GM21528 (cell line): ENCODE measurements at regions not wholly inside any gene's neighbourhood (a gene's known extent, or its start where the extent isn't known, plus 50 kb on each side); places are given as distances from the start of the nearest gene placed in this dataset.
"Not testable (repeated sequence)": the region's sequence is repeated elsewhere in the genome, so short reads cannot be mapped to it uniquely, and the experiment has no call there.

Experiments used
- ATAC-seq: cut with Tn5 transposase; IDR thresholded peaks from one replicate; pipeline ENCODE4 v1.9.1; 2021; ENCODE audit warnings: mild to moderate bottlenecking, moderate library complexity; ENCODE audit not compliant: unreplicated experiment, low FRiP score

DNA sequence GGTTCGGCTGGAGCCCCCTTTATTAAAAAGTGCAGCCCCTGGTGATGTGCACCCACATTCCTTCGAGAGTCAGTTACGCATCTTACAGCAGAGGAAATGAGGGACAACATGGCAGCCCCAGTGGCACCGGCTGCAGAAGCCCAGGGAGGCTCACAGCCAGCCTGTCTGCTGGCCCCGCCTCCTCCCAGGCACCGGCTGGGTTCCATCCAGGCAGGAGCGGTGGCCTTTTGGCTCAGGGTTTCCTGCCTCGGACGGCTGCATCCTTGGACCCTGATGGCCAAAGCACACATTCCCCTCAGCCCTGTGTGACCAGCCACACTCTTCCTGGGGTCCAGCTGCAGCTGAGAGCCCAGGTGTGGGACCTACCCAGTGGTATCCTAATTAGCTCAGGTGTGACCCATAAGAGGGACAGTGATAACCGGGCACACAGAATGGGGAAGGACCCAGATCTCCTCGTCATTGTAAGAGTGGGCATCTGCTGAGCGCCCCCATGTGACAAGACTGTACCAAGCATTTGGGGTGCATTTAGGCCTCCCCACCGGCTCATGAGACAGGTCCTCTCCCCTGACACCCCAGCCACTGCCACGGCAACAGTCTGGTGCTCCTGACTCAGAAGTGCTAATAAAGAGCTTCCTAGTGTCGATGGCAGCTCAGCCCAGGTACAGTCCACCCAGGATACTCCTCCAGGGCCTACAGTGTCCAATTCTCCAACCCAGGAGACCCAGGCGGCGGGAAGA lies 63.3 kb upstream of the CHST15 start:
- no peak for ATAC-seq

DNA sequence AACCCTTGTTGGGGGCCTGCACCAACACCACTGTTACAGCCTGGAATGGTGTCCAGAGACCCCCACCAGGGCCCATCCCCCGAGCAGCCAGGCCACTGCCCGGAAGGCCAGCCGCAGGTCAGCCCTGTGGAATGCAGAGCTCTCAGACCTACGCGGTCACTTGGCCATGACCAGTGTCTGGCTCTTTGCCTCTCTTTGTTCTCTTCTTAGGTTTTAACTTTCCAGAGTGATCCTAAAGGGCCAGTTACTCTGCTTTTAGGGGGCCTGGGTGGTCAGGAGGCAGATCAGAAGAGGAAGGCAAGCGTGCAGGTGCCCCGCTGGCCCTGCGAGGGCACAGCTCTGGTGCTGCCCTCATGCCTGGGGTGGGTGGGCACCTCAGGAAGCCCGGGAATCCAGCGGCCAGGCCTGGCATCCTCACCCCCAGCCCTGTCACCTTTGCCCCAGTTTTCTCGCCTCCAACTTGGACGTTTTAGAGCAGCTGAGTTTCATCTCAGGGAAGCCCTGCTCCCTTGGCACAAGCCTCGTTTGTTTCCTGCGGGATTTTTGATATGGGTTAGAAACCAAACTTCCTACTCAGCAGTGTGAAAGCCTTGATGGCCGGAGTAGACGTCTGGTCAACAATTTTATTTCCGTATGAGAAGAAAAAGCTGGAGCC lies 62.5 kb upstream of the CHST15 start:
- ATAC-seq: no peak

DNA sequence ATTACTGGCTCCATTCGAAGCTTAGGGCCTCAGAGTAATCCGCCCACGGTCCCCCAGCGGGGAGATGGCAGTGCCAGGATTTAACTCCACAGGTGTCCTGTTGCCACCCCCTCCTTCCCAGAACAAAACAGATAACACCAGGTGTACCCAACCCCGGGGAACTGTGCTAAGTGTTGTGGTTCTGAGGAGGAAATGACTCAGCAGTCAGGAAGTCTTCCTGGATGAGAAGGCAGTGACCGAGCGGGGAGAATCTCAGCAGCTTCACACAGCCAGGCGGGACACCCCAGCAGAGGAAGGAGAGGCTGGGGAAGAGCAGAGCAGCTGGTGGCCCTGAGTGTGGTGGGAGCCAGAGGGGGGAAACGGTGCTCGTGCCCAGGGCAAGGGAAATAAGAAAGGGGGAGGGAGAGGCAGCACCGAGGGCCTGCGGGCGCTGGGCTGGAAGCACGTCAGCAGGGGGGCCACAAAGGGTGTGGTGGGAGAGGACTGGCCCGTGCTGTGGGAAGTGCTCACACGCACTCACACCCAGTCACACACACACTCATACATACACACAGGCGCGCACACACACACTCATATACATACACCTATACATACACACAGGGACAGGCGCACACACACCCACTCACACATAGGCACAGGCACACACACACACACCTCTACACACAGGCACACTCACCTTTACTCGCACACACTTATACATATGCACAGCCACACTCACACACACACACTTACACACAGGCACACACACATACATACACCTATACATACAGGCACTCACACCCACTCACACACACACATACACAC lies 59.8 kb upstream of the CHST15 start:
- no peak for ATAC-seq

DNA sequence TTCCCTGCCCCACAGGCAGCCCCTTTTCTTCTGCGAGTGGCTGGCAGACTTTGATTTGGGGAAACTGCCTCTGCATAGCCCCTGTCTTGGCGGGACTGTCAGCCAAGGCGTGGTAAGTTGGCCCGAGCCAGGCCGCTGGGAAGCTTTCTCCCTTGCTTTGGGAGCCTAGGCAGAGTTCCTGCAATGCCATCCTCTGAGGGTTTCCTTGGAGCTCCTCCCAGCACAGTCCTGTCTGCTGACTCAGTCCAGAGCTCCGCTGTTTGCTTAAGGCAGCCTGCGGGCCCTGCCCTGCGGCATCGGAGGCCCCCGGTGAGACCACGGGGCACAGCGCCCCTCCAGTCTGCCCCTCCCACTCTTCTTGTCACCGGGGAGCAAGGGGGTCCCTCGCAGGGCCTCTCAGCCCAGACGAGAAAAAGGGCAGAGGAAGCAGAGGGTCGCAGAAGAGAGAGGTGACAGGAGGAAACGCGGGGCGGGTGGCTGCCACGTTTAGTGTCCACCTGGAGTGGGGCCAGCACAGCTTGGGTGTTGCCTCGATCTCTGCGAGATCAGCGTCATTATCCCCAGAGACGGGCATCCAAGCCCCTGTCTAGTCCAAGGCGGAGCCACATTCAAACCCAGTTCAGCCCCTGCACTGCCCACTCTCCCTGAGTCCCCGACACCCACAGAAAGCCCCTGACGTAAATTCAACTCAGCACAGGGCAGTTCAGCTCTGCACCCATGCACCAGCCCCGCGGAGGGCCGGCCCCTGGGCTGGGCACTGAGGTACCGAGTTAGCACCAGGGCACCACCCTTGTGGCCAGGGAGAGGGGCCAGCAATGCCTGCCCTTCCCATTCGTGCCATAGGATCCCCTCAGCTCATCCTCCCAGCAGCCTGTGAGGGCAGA lies 59.0 kb upstream of the CHST15 start:
- ATAC-seq: no peak

DNA sequence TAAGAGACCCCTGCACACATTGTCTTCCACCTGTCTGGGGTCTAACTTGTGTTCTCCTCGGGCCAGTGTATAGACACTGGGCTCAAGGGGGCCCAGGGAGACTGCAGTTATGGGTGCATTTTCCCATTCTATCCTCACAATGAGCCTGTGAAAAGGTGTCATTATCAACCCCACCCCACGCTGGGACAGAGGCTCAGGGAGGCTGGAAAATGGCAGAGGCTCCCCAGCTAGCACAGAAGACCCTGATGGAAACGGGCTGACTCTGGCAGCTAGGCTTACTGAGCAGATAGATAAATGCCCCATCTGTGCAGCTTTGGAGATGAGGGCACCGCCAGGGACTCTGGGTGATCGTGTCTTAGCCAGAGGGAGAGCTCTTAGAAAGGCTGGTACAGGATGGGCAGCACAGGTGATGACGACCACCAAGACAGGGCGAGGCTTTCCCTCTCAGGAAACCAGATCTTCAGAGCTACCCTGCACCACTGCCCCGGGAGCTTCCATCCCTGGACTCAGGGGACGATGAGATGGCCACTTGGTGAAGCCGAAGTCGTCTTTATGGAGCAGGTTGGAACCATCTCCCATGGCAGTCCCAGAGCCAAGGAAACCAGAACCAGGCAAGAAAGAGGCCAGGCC lies 58.2 kb upstream of the CHST15 start:
- ATAC-seq: no peak

GRCh38 chr10:124150807-124151417 lies 57.5 kb upstream of the CHST15 start:
- ATAC-seq: no peak

- ATAC-seq: no peak
Observed at GRCh38 chr10:124150189-124150806, 56.9 kb upstream of the CHST15 start.

DNA sequence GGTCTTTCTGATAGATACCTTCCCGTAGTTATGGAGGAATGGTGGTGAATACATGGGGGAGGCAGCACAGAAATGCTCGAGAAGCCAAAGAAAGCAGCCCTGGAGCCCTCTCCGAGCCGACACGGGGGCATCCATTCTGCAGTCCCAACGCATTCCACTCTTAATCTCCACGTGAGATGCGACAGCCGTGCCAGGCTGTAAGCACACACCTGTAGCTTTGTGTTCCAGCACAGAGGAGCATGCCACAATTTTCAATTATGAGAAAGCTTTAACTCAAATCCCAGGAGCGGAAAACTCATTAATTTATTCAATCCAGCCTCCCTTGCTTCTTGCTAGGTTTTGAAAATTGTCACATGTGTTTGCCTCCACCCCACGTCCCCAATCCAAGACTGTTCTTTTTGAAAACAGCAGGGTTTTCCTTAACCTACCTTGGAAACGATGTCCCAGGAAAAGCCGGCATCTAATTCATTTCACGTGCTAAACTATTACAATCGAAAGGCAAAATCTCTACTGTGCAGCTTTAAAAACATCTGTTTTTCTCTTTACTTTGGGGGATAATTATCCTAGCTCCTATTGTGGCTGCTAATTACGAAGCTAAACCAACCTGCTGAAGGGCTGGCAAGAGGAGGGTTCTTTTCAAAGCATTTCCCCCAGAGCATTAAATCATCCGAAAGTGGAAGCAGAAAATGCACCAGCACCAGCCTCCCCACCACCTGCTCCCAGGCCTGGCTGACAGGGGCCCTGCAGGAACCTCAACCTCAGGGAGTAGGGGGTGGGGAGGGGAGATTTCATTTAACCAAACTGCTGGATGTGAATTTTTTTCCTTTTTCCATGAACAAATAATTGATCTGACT lies 56.0 kb upstream of the CHST15 start:
- no peak for ATAC-seq

- not testable (repeated sequence) for ATAC-seq
Observed at GRCh38 chr10:124148509-124149188, 55.3 kb upstream of the CHST15 start.

DNA sequence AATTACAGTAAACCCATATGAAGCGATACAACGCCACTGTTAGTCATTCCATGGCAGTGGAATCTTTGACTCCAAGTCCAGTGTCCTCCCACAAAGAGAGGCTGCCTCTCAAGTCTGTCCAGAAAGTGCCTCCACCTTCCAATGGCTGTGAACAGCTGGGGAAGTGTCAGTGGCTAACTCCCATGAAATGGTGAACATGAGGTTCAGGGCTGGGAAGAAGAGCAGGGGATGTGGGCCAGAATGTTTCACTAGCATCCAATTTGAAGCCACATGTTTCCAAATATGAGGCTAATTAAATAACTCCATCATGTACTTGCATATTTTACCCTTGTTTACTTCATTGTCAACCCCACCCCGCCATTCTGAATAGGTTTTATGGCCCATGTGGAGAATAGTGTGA lies 53.1 kb upstream of the CHST15 start:
- no peak for ATAC-seq

GRCh38 chr10:124145109-124145870 lies 51.9 kb upstream of the CHST15 start:
- ATAC-seq: no peak

- ATAC-seq: no peak
Observed at GRCh38 chr10:124144536-124144935, 51.1 kb upstream of the CHST15 start.

DNA sequence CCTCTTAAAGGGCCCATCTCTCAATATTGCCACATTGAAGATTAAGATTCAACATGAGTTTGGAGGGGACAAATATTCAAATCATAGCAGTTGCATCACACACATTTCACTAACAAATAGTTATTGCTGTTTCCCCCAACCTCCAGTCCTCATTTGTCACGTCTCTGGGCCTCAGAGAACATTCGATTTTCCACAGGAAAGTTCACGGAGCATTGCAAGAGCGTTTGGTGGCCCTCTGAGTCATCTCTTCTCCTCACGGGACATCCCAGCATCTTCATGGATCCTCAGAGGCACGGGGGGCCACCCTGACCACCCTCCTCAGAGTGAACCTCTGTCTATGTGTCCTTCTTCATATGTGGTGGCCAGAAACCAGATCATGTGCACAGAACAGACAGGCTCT lies 50.3 kb upstream of the CHST15 start:
- no peak for ATAC-seq
